Right renal pelvis (tissue), 4 donors: ENCODE measurements at regions not wholly inside any gene's neighbourhood (a gene's known extent, or its start where the extent isn't known, plus 50 kb on each side); places are given as distances from the start of the nearest gene placed in this dataset.
"Not testable (repeated sequence)": the region's sequence is repeated elsewhere in the genome, so short reads cannot be mapped to it uniquely, and the experiment has no call there.

Experiments
- DNase-seq, 4 donors: peaks; one replicate each; pipeline ENCODE4 v3.0.0-alpha.2; 2013; ENCODE audit warnings: low read depth in 4 of 4, low spot score in 3 of 4, missing footprints in 1 of 4

- no peak for DNase-seq
Measured at GRCh38 chr1:106289265-106289928, 767.1 kb upstream of the PRMT6 start.

DNA sequence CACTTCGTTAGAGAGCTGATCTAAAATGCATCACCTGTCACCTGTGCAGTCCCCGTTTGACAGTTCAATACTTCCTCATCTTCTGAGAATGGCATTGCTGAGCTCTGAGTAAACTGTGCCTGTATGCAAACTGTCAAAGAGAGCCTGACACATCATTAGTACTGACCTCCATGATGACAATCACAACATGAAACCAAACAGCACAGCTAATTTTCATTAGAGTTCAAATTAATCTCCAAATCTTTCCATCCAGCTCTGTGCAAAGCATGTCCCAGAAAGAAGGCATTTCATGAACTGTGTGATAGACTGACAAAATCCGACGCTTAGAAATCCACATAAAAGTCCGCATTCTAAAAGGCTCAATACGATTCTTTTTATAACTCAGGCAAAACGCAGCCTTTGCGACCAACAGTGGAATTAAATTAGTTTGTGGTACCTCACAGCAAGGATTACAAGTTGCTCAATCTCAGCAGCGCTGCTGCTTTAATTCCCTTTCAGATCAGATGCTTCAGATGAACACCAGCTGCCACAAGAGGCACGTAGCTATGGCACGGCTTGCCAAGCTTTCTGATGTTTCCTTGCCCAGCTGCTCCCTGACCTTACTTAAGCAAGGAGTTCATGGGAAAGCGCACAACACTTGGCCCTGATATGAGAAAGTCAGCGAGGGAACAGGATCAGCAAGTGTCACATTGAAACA is 765.5 kb upstream of the PRMT6 start:
- DNase-seq = no peak

GRCh38 chr1:106292130-106292529 is 764.3 kb upstream of the PRMT6 start:
- no peak for DNase-seq

- no peak for DNase-seq
Measured at GRCh38 chr1:106296431-106296830, 760.0 kb upstream of the PRMT6 start.

DNA sequence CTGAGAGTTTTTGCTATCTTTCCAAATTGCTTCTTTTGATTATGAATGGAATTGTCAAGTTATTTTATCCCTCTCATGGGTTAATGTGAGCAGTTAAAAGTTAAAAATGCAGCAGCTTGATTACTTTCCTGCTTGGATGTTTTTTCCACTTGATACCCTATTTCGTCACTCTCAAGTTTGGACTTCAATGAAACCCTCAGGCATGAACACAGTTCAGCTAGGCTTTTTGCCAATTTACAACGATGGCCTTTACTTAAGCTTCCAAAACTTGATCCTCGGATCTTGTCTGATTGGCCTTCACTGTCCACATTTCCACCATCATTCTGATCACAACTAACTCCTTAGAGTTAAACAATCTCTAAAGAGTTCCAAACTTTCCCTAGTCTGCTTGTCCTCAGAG is 752.4 kb upstream of the PRMT6 start:
- DNase-seq = no peak

GRCh38 chr1:106319612-106320011 is 736.9 kb upstream of the PRMT6 start:
- DNase-seq = no peak

DNA sequence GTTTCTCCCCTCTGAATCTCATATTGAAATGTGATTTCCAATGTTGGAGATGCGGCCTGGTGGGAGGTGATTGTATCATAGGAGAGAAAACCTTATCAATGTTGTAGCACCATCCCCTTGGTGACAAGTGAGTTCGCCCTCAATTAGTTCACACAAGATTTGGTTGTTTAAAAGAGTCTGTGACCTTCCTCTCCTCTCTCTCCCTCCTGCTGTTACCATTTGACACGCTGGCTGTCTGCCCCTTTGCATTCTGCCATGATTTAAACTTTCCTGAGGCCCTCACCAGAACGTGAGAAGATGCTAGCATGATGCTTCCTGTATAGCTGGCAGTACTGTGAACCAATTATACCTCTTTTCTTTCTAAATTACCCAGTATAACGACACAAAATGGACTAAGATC is 730.9 kb upstream of the PRMT6 start:
- DNase-seq = no peak

DNA sequence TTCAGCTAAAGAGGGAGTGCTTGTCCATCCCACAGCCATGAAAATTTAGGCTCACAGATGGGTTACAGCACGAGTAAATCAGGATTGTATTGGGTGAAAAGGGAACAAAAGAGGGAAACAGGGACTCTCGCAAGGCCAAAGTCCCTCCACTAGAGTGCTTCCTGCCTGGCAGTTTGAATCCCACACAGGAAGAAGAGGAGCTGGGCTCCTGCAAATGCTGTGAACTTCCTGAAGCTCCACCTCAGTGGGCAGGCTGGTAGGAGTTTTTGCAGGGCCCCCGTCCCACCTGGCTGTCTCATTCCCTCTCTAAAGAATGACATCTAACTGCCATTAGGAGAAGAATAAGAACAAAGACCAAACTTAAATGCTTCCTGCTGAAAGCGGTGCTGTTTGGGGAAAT is 712.0 kb upstream of the PRMT6 start:
- DNase-seq = no peak

GRCh38 chr1:106360252-106360651 is 696.2 kb upstream of the PRMT6 start:
- DNase-seq = no peak

GRCh38 chr1:106366627-106367319 is 689.7 kb upstream of the PRMT6 start:
- no peak for DNase-seq

- DNase-seq = no peak
Measured at GRCh38 chr1:106378261-106378660, 678.2 kb upstream of the PRMT6 start.

GRCh38 chr1:106380772-106381171 is 675.7 kb upstream of the PRMT6 start:
- no peak for DNase-seq

DNA sequence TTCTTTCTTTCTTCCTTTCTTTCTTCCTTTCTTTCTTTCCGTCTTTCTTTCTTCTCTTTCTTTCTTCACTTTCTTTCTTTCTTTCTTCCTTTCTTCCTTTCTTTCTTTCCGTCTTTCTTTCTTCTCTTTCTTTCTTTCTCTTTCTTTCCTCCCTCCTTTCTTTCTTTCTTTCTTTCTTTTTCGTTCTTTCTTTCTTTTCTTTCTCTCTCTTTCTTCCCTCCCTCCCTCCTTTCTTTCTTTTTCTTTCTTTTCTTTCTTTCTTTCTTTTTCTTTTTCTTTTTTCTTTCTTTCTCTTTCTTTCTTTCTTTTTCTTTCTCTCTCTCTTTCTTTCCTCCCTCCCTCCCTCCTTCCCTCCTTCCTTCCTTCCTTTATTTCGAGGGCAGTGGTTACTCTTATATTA is 667.3 kb upstream of the PRMT6 start:
- not testable (repeated sequence) for DNase-seq

DNA sequence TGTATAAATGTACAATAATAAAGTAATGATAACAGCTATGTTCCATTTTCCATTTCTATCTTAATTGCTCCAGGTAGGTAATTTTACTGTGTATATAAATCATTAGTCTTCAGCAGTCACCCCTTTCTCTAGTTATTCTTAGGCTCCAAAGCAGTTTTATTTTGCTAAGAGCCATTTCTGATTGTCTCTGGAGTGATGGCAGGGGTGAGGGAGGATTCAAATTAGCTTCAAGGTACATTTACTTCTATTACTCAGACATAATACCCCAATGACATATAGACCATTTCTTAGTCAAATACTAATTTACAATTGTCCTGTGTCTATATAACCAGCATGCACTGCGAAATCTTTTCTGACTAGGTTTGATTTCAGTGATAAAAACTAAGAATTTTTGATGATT is 663.4 kb upstream of the PRMT6 start:
- no peak for DNase-seq

GRCh38 chr1:106396020-106396419 is 660.5 kb upstream of the PRMT6 start:
- no peak for DNase-seq

GRCh38 chr1:106398391-106398790 is 658.1 kb upstream of the PRMT6 start:
- no peak for DNase-seq

- DNase-seq = no peak
Measured at GRCh38 chr1:106406114-106406513, 650.4 kb upstream of the PRMT6 start.

DNA sequence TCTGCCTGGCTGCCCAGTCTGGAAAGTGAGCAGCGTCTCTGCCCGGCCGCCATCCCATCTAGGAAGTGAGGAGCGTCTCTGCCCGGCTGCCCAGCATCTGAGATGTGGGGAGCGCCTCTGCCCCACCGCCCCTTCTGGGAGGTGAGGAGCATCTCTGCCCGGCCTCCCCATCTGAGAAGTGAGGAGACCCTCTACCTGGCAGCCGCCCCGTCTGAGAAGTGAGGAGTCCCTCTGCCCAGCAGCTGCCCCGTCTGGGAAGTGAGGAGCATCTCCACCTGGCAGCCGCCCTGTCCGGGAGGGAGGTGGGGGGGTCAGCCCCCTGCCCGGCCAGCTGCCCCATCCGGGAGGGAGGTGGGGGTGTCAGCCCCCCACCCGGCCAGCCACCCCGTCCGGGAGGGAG is 644.2 kb upstream of the PRMT6 start:
- DNase-seq = not testable (repeated sequence)

DNA sequence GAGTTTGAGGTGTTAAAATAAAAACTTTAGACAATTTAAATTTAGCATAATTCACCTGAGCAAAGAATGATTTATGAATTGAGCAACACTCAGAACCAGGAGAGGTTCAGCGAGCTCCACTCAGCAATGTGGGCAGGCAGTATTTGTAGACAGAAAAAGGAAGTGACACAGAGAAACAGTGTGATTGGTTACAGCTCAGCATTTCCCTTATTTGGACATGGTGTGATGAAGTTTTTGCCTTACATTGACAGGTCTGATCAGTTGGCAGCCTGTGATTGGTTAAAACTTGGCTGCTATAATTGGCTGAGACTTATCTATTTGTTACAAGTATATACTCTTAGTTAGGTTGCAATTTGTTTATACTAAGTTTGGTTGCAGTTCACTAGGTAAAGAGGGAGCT is 621.2 kb upstream of the PRMT6 start:
- DNase-seq = no peak

- DNase-seq = no peak
Measured at GRCh38 chr1:106439475-106439874, 617.0 kb upstream of the PRMT6 start.

DNA sequence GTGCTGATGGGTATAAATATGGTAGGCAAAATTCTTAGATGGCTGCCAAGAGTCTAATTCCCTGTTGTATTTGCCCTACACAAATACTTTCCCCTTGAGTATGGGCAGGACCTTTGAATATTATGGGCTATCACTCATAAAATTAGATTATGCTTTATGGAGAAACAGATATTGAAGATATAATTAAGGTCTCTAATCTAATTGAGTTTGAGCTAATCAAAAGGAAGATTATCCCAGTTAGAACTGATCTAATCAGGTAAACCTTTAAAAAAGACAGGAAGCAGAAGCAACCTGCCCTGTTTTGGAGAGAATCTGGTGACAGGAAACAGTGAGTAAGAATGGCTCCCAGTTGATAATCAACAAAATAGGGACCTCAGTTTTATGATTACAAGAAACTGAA is 609.0 kb upstream of the PRMT6 start:
- DNase-seq = no peak

GRCh38 chr1:106456832-106457231 is 599.6 kb upstream of the PRMT6 start:
- no peak for DNase-seq
